ENCODE measurements at regions not wholly inside any gene's neighbourhood (a gene's known extent, or its start where the extent isn't known, plus 50 kb on each side); places are given as distances from the start of the nearest gene placed in this dataset.

- no peak for TF ChIP-seq CTCF (IDR thresholded peaks at IDR 0.05)
- no peak for TF ChIP-seq POLR2A (IDR thresholded peaks at IDR 0.05)
Observed at GRCh38 chr2:53302455-53302854, 465.1 kb upstream of the CHAC2 start.
